K562 (cell line): ENCODE measurements at regions not wholly inside any gene's neighbourhood (a gene's known extent, or its start where the extent isn't known, plus 50 kb on each side); places are given as distances from the start of the nearest gene placed in this dataset.

Experiments
- AFF1 ChIP-seq, 2 experiments: fragments of 450-650 bp; IDR thresholded peaks; 2 replicates each; pipeline ENCODE4 v1.6.1; 2018; ENCODE audit warnings: mild to moderate bottlenecking in 2 of 2, low read depth in 1 of 2; ENCODE audit not compliant: partially characterized antibody in 2 of 2
- ATF1 ChIP-seq, 2 experiments: fragments of 450-650 bp in 1 of 2; IDR thresholded peaks; 2 replicates each; pipeline ENCODE4 v1.6.1; 2016; ENCODE audit warnings: missing compliant biosample characterization in 1 of 2, missing genetic modification characterization in 1 of 2
- GABPB2 ChIP-seq: fragments of 250-450 bp; sonication (Bioruptor Pico); conservative IDR thresholded peaks from 2 replicates; pipeline ENCODE4 v1.5.1; 2021; ENCODE audit warnings: mild to moderate bottlenecking
- MTA3 ChIP-seq: fragments of 450-650 bp; formaldehyde crosslinking; IDR thresholded peaks from 2 replicates; pipeline ENCODE4 v1.6.1; 2017; ENCODE audit warnings: mild to moderate bottlenecking, borderline replicate concordance
- NFE2L1 ChIP-seq: fragments of 450-650 bp; IDR thresholded peaks from 2 replicates; pipeline ENCODE4 v1.6.1; 2016; ENCODE audit warnings: missing genetic modification characterization, low read depth, mild to moderate bottlenecking, missing compliant biosample characterization, moderate library complexity, borderline replicate concordance
- RB1 ChIP-seq: fragments of 450-650 bp; IDR thresholded peaks from 2 replicates; pipeline ENCODE4 v1.6.1; 2017; ENCODE audit warnings: low read depth, mild to moderate bottlenecking
- RFX7 ChIP-seq: fragments of 250-450 bp; sonication (Bioruptor Pico); IDR thresholded peaks from 2 replicates; pipeline ENCODE4 v1.5.1; 2021; ENCODE audit warnings: mild to moderate bottlenecking
- TAF15 ChIP-seq: fragments of 200-400 bp; formaldehyde crosslinking; IDR thresholded peaks from 2 replicates; pipeline ENCODE4 v1.6.1; 2017; ENCODE audit warnings: mild to moderate bottlenecking, low read depth, low read length, moderate library complexity
- TSC22D4 ChIP-seq: fragments of 450-650 bp; IDR thresholded peaks from 2 replicates; pipeline ENCODE4 v1.6.1; 2016; ENCODE audit warnings: missing genetic modification characterization, missing biosample characterization, control low read depth
- ZBTB40 ChIP-seq, 2 experiments: fragments of 450-650 bp in 1 of 2; sonication (generic) in 1 of 2; formaldehyde crosslinking in 1 of 2; IDR thresholded peaks; 2 replicates each; pipeline versions ENCODE4 v1.7.1 to v1.9.0; 2016 to 2022; ENCODE audit warnings: inconsistent platforms in 1 of 2, mild to moderate bottlenecking in 1 of 2, missing genetic modification reagents in 1 of 2
- ZC3H11A ChIP-seq: IDR thresholded peaks from 2 replicates; pipeline ENCODE4 v1.6.1; 2012; ENCODE audit warnings: low read depth, low read length, improper control_type of control experiment
- ZNF253 ChIP-seq: fragments of 250-450 bp; sonication (Bioruptor Pico); conservative IDR thresholded peaks from 2 replicates; pipeline ENCODE4 v1.6.1; 2021; ENCODE audit warnings: mild to moderate bottlenecking

GRCh38 chr22:22753526-22754267 lies 109.3 kb downstream of the GGTLC2 start (continued):
- TF ChIP-seq ZBTB40 (IDR thresholded peaks at IDR 0.05) (no peak), ZBTB40 (CRISPR knock-in tag; IDR thresholded peaks at IDR 0.05) (peak; percentile 64), ATF1 (CRISPR knock-in tag; IDR thresholded peaks at IDR 0.05) (no peak), ATF1 (tag; IDR thresholded peaks at IDR 0.05) (peak; percentile 47), ZNF253 (peak; percentile 85), ZC3H11A (peak; percentile 96), TSC22D4 (tag) (0 out of 2 replicates have a peak, but pooled peaks have one; percentile 5), MTA3 (peak; percentile 58; the same call in 1 of the 2 replicates), AFF1 (IDR thresholded peaks at IDR 0.05; ENCODE audit: low read depth in 1 of 2, partially characterized antibody in 2 of 2) (peak in 1 of 2 experiments; percentile 49), GABPB2 (CRISPR knock-in tag) (peak; percentile 62), RFX7 (CRISPR knock-in tag) (peak; percentile 84; the same call in 1 of the 2 replicates), TAF15 (no peak), NFE2L1 (tag) (0 out of 2 replicates have a peak, but pooled peaks have one; percentile 26), RB1 (peak; percentile 91)
